ENCODE measurements at regions not wholly inside any gene's neighbourhood (a gene's known extent, or its start where the extent isn't known, plus 50 kb on each side); places are given as distances from the start of the nearest gene placed in this dataset.

- no peak for DNase-seq (ENCODE audit: low read depth in 2 of 2)
Measured at GRCh38 chr7:25632616-25633015, 404.3 kb upstream of the NPVF start.

GRCh38 chr7:25633426-25634036 lies 405.2 kb upstream of the NPVF start:
- no peak for DNase-seq (ENCODE audit: low read depth in 2 of 2)

GRCh38 chr7:25636168-25636567 lies 407.9 kb upstream of the NPVF start:
- DNase-seq (ENCODE audit: low read depth in 2 of 2): no peak

- no peak for DNase-seq (ENCODE audit: low read depth in 2 of 2)
Measured at GRCh38 chr7:25636871-25637283, 408.6 kb upstream of the NPVF start.

GRCh38 chr7:25638068-25638467 lies 409.8 kb upstream of the NPVF start:
- DNase-seq (ENCODE audit: low read depth in 2 of 2): no peak

- no peak for DNase-seq (ENCODE audit: low read depth in 2 of 2)
Measured at GRCh38 chr7:25638590-25639244, 410.4 kb upstream of the NPVF start.

- DNase-seq (ENCODE audit: low read depth in 2 of 2): no peak
Measured at GRCh38 chr7:25642849-25643248, 414.6 kb upstream of the NPVF start.

- DNase-seq (ENCODE audit: low read depth in 2 of 2): no peak
Measured at GRCh38 chr7:25643286-25643685, 415.0 kb upstream of the NPVF start.

- no peak for DNase-seq (ENCODE audit: low read depth in 2 of 2)
Measured at GRCh38 chr7:25643770-25644394, 415.6 kb upstream of the NPVF start.

GRCh38 chr7:25646726-25647413 lies 418.6 kb upstream of the NPVF start:
- no peak for DNase-seq (ENCODE audit: low read depth in 2 of 2)

- no peak for DNase-seq (ENCODE audit: low read depth in 2 of 2)
Measured at GRCh38 chr7:25647872-25648271, 419.6 kb upstream of the NPVF start.

GRCh38 chr7:25652366-25652765 lies 424.1 kb upstream of the NPVF start:
- DNase-seq (ENCODE audit: low read depth in 2 of 2): no peak

- no peak for DNase-seq (ENCODE audit: low read depth in 2 of 2)
Measured at GRCh38 chr7:25653384-25653783, 425.1 kb upstream of the NPVF start.

- no peak for DNase-seq (ENCODE audit: low read depth in 2 of 2)
Measured at GRCh38 chr7:25656071-25656470, 427.8 kb upstream of the NPVF start.

- DNase-seq (ENCODE audit: low read depth in 2 of 2): no peak
Measured at GRCh38 chr7:25656581-25657026, 428.3 kb upstream of the NPVF start.

GRCh38 chr7:25658375-25658774 lies 430.1 kb upstream of the NPVF start:
- DNase-seq (ENCODE audit: low read depth in 2 of 2): no peak

GRCh38 chr7:25659841-25660240 lies 431.6 kb upstream of the NPVF start:
- DNase-seq (ENCODE audit: low read depth in 2 of 2): no peak

GRCh38 chr7:25662841-25663800 lies 434.8 kb upstream of the NPVF start:
- DNase-seq (ENCODE audit: low read depth in 2 of 2): no peak

- DNase-seq (ENCODE audit: low read depth in 2 of 2): no peak
Measured at GRCh38 chr7:25663877-25664276, 435.6 kb upstream of the NPVF start.

GRCh38 chr7:25664593-25664992 lies 436.3 kb upstream of the NPVF start:
- DNase-seq (ENCODE audit: low read depth in 2 of 2): no peak

GRCh38 chr7:25665374-25665773 lies 437.1 kb upstream of the NPVF start:
- DNase-seq (ENCODE audit: low read depth in 2 of 2): no peak

All from stimulated activated CD8-positive, alpha-beta memory T cell treated with anti-CD3 and anti-CD28 coated beads, Interleukin-7, amount 100 ng/mL, for 1 hour (primary cell).